GM12892 (cell line): ENCODE measurements at regions not wholly inside any gene's neighbourhood (a gene's known extent, or its start where the extent isn't known, plus 50 kb on each side); places are given as distances from the start of the nearest gene placed in this dataset.

ENCODE experiments used
- POLR2A ChIP-seq: IDR thresholded peaks from 2 replicates; pipeline ENCODE4 v1.6.1; 2011; ENCODE audit warnings: low read depth, low read length, control low read depth
- POLR2AphosphoS5 ChIP-seq: IDR thresholded peaks from 2 replicates; pipeline ENCODE4 v1.6.1; 2011; ENCODE audit warnings: low read depth, low read length, control low read depth
- TAF1 ChIP-seq: IDR thresholded peaks from 2 replicates; pipeline ENCODE4 v1.6.1; 2011; ENCODE audit warnings: low read depth, mild to moderate bottlenecking, control low read depth, low read length, borderline replicate concordance

DNA sequence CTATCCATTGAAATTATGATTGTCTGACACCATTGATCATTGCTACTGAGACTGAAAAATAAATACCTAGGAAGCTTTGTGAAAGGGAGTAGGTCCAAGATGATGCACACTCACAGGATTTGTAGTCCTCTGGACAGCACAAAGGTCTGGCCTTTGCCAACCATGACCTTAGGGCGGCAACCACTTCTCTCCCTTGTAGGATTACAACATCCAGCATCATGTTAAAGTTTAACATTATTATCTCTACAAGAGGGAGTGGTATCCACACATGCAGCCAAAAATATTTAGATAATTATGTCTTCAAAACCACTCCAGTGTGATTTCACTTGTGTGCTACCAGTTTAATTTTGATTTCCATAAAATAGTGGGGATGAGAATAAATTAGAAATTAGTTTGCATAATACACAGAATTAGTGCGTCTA is 51.1 kb upstream of the NHSL1 start:
- TF ChIP-seq POLR2AphosphoS5 (no peak), POLR2A (no peak), TAF1 (no peak)
